ENCODE measurements at regions not wholly inside any gene's neighbourhood (a gene's known extent, or its start where the extent isn't known, plus 50 kb on each side); places are given as distances from the start of the nearest gene placed in this dataset.

DNA sequence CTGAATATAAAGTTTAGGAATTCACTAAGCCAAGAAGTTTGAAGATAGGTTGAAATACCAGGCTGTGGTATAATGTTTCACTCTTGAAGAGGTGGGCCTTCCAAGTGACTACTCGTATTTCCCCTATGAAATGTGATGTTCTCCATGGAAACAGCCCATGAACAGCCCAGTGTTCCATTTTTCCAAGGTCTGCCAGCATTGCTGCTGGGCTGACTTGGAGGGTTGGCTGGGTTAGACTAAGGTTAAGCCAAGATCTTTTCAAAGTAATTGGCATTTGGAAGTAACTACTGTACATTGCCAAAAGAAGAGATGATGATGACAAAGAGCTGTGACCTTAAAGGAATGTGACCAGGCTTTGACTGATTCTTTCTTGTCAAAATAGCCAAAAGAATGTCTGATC, 73.8 kb downstream of the RPE65 start:
- TF ChIP-seq, protein P1, sequence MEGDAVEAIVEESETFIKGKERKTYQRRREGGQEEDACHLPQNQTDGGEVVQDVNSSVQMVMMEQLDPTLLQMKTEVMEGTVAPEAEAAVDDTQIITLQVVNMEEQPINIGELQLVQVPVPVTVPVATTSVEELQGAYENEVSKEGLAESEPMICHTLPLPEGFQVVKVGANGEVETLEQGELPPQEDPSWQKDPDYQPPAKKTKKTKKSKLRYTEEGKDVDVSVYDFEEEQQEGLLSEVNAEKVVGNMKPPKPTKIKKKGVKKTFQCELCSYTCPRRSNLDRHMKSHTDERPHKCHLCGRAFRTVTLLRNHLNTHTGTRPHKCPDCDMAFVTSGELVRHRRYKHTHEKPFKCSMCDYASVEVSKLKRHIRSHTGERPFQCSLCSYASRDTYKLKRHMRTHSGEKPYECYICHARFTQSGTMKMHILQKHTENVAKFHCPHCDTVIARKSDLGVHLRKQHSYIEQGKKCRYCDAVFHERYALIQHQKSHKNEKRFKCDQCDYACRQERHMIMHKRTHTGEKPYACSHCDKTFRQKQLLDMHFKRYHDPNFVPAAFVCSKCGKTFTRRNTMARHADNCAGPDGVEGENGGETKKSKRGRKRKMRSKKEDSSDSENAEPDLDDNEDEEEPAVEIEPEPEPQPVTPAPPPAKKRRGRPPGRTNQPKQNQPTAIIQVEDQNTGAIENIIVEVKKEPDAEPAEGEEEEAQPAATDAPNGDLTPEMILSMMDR (conservative IDR thresholded peaks at IDR 0.05; ENCODE audit: low read depth, low read length), result no peak
- TF ChIP-seq EZH2 (IDR thresholded peaks at IDR 0.05; ENCODE audit: low read length, unreplicated experiment), result no peak
